CD4-positive, alpha-beta T cell treated with Interleukin-15 for 1 hour (primary cell): ENCODE measurements at regions not wholly inside any gene's neighbourhood (a gene's known extent, or its start where the extent isn't known, plus 50 kb on each side); places are given as distances from the start of the nearest gene placed in this dataset.
"Not testable (repeated sequence)": the region's sequence is repeated elsewhere in the genome, so short reads cannot be mapped to it uniquely, and the experiment has no call there.

Experiments
- DNase-seq: peaks from one replicate; pipeline ENCODE4 v3.0.0-alpha.2; 2020

DNA sequence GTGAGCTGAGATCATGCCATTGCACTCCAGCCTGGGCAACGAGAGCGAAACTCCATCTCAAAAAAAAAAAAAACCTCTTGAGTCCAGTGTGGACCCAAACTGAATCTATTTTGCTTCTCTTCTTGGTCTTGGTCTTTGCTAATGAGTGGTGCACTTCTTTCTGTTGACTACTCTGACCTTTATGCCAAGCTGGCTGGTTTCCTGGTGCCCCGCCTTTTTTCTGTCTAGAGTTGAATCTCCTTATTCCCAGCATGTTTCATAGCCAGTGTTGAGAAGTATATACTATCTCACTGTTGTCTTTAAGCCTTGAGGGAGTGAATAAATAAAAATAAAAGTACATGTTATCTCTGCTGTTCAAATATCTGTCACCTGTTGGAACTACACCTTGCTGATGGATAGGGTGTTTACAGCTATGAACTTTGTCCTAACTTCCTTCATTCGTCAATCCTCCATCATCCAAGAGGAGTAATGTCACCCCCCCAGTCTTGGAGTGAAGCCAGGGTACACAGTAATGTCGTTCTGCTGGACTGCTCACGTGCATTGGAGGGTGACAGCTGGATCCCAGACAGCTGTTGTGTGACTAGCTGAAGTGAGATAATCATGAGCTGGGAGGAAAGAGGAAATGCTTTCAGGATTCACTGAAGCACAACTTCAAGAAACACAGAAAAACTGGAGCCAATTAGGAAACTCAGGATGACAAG, 99.3 kb upstream of the PRKG2 start:
- DNase-seq: no peak

DNA sequence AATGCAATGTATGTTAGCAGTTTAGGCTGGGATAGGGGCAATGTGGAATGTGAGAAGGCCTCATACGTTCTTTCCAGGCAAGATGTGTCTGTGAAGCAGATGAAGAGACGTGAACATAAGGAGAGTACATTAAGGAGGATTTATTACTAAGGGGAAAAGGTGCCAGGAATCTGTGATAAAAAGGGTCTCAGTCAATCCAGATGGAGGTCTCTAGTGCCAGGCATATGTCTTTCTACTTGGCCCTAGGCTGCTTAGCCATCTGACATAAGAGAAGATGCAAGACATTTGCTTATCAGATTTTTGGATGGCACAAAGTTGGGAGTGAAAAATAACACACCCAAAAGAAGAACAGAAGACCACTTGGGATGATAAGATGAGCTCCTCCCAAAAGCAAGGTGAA, 93.0 kb upstream of the PRKG2 start:
- DNase-seq: no peak

DNA sequence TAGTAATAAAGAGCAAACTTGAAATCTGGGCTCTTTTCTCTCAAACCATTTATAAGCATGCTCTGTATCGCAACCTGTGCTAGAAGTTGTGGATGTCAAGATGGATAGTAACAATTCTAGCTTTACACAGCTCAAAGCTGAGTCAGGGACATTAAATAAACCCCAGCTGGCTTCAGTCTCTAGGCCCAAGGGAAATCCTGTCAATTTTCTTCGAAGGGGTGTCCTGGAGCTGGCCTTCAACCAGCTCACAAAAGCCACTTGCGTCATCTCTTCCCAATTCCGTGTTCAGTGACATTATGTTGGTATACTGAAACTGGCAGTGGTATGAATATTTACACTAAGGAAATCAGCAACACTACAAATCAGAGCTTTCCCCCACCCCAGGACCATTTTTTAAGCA, 89.8 kb upstream of the PRKG2 start:
- DNase-seq: no peak

DNA sequence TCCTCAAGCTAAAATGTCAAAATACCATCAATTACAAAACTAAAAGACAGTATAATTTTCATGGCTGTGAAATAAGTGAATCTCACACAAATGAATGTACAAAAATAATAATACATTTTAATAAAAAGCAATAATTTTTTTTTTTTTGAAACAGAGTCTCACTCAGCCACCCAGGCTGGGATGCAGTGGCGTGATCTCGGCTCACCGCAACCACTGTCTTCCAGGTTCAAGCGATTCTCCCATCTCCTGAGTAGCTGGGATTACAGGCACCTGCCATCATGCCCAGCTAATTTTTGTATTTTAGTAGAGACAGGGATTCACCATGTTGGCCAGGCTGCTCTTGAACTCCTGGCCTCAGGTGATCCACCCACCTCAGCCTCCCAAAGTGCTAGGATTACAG, 85.3 kb upstream of the PRKG2 start:
- not testable (repeated sequence) for DNase-seq

DNA sequence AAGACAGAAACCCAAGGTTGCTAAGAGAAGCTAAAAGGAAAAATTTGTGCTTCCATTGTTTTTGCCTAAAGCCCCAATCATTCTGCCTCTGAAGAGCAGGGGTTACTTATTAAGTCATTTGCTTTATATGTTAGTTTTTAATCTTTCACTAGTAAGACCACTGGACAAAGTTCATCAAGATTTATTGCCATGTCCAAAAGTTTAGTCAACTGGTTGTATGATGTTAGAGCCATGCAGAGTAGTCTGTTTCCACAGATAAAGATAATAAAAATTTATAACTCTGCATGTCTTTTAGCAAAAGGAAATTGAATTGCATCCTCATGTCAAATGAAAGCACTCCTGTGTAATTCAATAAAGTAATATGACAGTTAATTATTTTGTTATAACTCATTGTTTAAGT, 75.8 kb upstream of the PRKG2 start:
- no peak for DNase-seq

DNA sequence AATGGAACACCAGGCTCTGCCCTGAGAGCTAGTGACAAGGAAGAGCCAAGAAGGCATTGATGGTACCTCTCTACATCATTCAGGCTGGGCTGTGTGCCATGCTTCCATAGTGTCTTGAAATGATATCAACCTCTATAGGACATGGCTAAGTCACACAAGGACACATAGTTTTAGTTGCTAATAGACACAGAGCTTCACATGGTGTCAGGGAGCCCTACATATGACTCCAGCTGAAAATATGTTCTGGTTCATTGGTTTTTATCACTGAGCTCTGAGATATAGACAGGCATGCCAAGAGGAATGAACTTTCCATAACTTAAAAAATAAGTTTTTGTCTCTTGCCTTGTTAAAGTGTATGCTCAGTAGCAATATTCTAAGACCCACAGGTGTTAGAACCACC, 72.1 kb upstream of the PRKG2 start:
- no peak for DNase-seq

DNA sequence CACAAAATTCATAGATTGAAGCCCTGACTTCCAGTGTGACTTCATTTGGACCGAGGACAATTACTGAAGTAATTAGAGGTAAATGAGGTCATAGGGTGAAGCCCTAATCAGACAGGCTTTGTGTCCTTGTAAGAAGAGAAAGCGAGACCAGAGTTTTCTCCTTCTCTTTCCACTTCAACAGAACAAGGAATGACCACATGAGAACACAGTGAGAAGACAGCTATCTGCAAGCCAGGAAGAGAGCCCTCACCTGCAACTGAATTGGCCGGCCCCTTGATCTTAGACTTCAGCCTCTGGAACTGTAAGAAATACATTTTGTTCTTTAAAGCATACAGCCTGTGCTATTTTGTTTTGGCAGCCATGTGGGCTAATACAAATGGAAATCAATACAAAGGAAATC, 67.1 kb upstream of the PRKG2 start:
- no peak for DNase-seq

DNA sequence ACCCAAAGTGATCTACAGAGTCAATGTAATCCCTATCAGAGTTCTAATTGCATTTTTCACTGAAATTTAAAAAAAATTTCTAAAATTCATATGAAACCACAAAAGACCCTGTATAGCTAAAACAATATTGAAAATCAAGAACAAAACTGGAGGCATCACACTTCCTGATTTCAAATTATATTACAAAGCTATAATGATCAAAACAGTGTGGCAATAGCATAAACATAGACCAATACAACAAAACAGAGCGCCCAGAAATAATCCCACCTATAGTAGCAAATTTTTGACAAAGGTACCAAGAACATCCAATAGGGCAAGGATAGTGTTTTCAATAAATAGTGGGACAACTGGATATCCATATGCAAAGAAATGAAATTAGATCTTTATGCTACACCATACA, 59.4 kb upstream of the PRKG2 start:
- DNase-seq: no peak

DNA sequence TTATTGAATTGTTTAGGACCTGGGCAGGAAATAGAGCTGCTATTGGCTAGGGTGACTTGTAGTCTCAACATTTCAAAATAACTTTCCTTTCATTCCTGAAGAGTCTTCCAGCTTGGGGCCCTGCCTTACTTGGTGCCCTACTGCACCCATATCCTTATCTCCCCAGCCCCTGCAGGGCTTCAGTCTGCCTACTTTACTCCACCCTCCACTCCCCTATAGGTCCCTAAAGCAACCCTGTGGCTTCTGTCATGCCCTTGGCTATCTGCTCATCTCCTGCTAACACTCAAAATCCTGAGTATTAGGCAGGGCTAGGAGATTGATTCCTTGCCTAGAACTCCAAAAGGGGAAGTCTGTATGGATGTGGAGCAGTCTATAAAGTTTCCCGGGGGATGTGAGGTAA, 57.6 kb upstream of the PRKG2 start:
- DNase-seq: no peak
